ENCODE measurements at regions not wholly inside any gene's neighbourhood (a gene's known extent, or its start where the extent isn't known, plus 50 kb on each side); places are given as distances from the start of the nearest gene placed in this dataset.

- TF ChIP-seq POLR2A (IDR thresholded peaks at IDR 0.05), result no peak
- TF ChIP-seq EP300 (IDR thresholded peaks at IDR 0.05), result no peak
- TF ChIP-seq CTCF (IDR thresholded peaks at IDR 0.05), result no peak
- no peak for TF ChIP-seq POLR2AphosphoS5 (IDR thresholded peaks at IDR 0.05)
- no peak for ATAC-seq
- peaks cover 5 to 23% (median 7%) of the 10 kb centered on the region in 3 donors for H3K4me1 ChIP-seq
- no peaks in the 10 kb centered on the region for H3K9me3 ChIP-seq
- H3K27ac ChIP-seq, result no peak overlapping the region
- H3K4me3 ChIP-seq, result no peak overlapping the region
- 28 to 44% methylated on average over 2 to 3 of the region's 3 CpGs for WGBS, 2 donors (ENCODE audit: low coverage in 1 of 2)
- no peaks in the 10 kb centered on the region for H3K36me3 ChIP-seq
- no peaks in the 10 kb centered on the region for H3K27me3 ChIP-seq
Measured at GRCh38 chr6:17225767-17226630, 55.2 kb upstream of the RBM24 start.

DNA sequence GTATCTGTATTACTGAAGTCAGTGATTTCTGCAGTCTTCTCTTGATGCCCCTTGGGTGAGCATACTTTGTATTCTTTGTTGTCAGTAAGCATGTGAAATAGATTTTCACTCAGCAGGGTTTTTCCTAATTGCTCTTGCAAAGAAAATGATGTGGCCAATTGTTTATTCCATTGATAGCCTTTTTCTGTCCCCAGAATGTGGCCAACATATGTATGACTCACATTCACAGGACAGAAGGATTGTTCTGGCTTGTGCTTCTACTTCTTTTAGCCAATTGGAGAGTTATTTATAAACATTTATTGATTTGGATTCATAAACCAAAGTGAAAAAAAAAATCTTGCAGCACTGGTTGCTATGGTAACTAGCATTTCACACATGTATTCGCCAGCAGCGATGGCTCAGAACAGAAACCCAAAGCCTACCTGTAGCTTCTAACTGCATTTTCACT is 54.4 kb upstream of the RBM24 start:
- TF ChIP-seq POLR2AphosphoS5 (IDR thresholded peaks at IDR 0.05) (no peak), POLR2A (IDR thresholded peaks at IDR 0.05) (no peak), CTCF (IDR thresholded peaks at IDR 0.05) (no peak), EP300 (IDR thresholded peaks at IDR 0.05) (no peak)
- Histone ChIP-seq H3K27me3 (no peaks in the 10 kb centered on the region), H3K9me3 (no peaks in the 10 kb centered on the region), H3K4me1 (peaks cover 5 to 23% (median 7%) of the 10 kb centered on the region in 3 donors), H3K36me3 (no peaks in the 10 kb centered on the region), H3K27ac (no peak overlapping the region), H3K4me3 (no peak overlapping the region)
- ATAC-seq, result no peak
- 70 to 71% methylated on average over 2 of the region's 2 CpGs for WGBS, 2 donors (ENCODE audit: low coverage in 1 of 2)

DNA sequence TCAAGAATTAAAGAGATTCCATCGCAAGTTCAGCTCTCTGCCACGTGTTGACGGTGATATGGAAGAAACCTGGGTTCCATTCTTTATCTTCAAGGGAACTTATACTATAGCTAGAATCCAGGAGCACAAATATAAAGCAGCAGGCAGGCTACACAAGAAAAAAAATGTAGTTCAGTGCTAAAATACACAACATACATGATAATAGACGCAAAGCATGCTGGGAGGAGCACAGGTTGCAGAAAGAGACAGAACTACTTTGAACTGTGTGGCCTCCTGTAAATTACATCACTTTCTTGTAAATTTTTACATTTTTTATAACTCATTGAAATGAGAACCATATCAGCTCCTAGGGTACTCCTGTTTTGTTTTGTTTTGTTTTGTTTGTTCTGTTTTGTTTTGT is 53.8 kb upstream of the RBM24 start:
- Histone ChIP-seq H3K4me3 (no peak overlapping the region), H3K27me3 (no peaks in the 10 kb centered on the region), H3K9me3 (no peaks in the 10 kb centered on the region), H3K36me3 (no peaks in the 10 kb centered on the region), H3K27ac (no peak overlapping the region), H3K4me1 (peaks cover 5 to 23% (median 7%) of the 10 kb centered on the region in 3 donors)
- TF ChIP-seq CTCF (IDR thresholded peaks at IDR 0.05), result no peak
- TF ChIP-seq POLR2A (IDR thresholded peaks at IDR 0.05), result no peak
- TF ChIP-seq EP300 (IDR thresholded peaks at IDR 0.05), result no peak
- no peak for TF ChIP-seq POLR2AphosphoS5 (IDR thresholded peaks at IDR 0.05)
- WGBS, 2 donors (ENCODE audit: low coverage in 1 of 2), result 90 to 100% methylated on average over 1 to 4 of the region's 4 CpGs
- ATAC-seq, result no peak
